ENCODE measurements at regions not wholly inside any gene's neighbourhood (a gene's known extent, or its start where the extent isn't known, plus 50 kb on each side); places are given as distances from the start of the nearest gene placed in this dataset.

GRCh38 chr1:2887941-2888855, 86.7 kb upstream of the TTC34 start:
- DNase-seq (ENCODE audit: low spot score): no peak

- no peak for DNase-seq (ENCODE audit: low spot score)
Observed at GRCh38 chr1:2890221-2890850, 88.8 kb upstream of the TTC34 start.

- DNase-seq (ENCODE audit: low spot score): no peak
Observed at GRCh38 chr1:2891923-2892448, 90.5 kb upstream of the TTC34 start.

GRCh38 chr1:2893473-2894120, 92.1 kb upstream of the TTC34 start:
- DNase-seq (ENCODE audit: low spot score): no peak

- DNase-seq (ENCODE audit: low spot score): no peak
Observed at GRCh38 chr1:2894381-2895041, 93.0 kb upstream of the TTC34 start.

- DNase-seq (ENCODE audit: low spot score): no peak
Observed at GRCh38 chr1:2896824-2897223, 95.3 kb upstream of the TTC34 start.

GRCh38 chr1:2903226-2903625, 101.7 kb upstream of the TTC34 start:
- DNase-seq (ENCODE audit: low spot score): no peak

- DNase-seq (ENCODE audit: low spot score): no peak
Observed at GRCh38 chr1:2904191-2904590, 102.7 kb upstream of the TTC34 start.

GRCh38 chr1:2905356-2905755, 103.9 kb upstream of the TTC34 start:
- no peak for DNase-seq (ENCODE audit: low spot score)

GRCh38 chr1:2906085-2906484, 104.6 kb upstream of the TTC34 start:
- no peak for DNase-seq (ENCODE audit: low spot score)

GRCh38 chr1:2906620-2907019, 105.1 kb upstream of the TTC34 start:
- no peak for DNase-seq (ENCODE audit: low spot score)

- DNase-seq (ENCODE audit: low spot score): no peak
Observed at GRCh38 chr1:2907051-2907450, 105.6 kb upstream of the TTC34 start.

- DNase-seq (ENCODE audit: low spot score): no peak
Observed at GRCh38 chr1:2908081-2908480, 106.6 kb upstream of the TTC34 start.

GRCh38 chr1:2908561-2908960, 107.1 kb upstream of the TTC34 start:
- no peak for DNase-seq (ENCODE audit: low spot score)

GRCh38 chr1:2909797-2910196, 108.3 kb upstream of the TTC34 start:
- DNase-seq (ENCODE audit: low spot score): no peak

GRCh38 chr1:2910211-2910610, 108.7 kb upstream of the TTC34 start:
- DNase-seq (ENCODE audit: low spot score): no peak

GRCh38 chr1:2911421-2912178, 109.7 kb upstream of the ACTRT2 start:
- no peak for DNase-seq (ENCODE audit: low spot score)

- no peak for DNase-seq (ENCODE audit: low spot score)
Observed at GRCh38 chr1:2912424-2913061, 108.7 kb upstream of the ACTRT2 start.

- no peak for DNase-seq (ENCODE audit: low spot score)
Observed at GRCh38 chr1:2913091-2913490, 108.2 kb upstream of the ACTRT2 start.

GRCh38 chr1:2914702-2915101, 106.6 kb upstream of the ACTRT2 start:
- DNase-seq (ENCODE audit: low spot score): no peak
